Panc1 (cell line): ENCODE measurements at regions not wholly inside any gene's neighbourhood (a gene's known extent, or its start where the extent isn't known, plus 50 kb on each side); places are given as distances from the start of the nearest gene placed in this dataset.

ENCODE experiments used
- ATAC-seq: fragments of 200-7000 bp; cut with Tn5 transposase; 2 replicates; pipeline ENCODE4 v1.9.1; 2020; ENCODE audit warnings: mild to moderate bottlenecking, moderate library complexity
- BruUV-seq: library from RNA; stranded (reverse); fragments of 400-500 nt; replicated peaks from 2 replicates; lab custom pipeline; 2021; lab: Mats Ljungman, UMichigan
- CTCF ChIA-PET: fragments of 300-600 bp; sonication (Branson Sonifier 250); formaldehyde crosslinking; loops from one replicate; lab custom pipeline; 2022; ENCODE audit warnings: antibody characterized with exemption; lab: Charles Lee
- POLR2A ChIA-PET: fragments of 300-600 bp; sonication (Branson Sonifier 250); formaldehyde crosslinking; loops from one replicate; lab custom pipeline; 2022; ENCODE audit warnings: antibody characterized with exemption; lab: Charles Lee
- DNase-seq: peaks from one replicate; pipeline ENCODE4 v3.0.0-alpha.2; 2010; ENCODE audit warnings: low read depth, low spot score
- H3K27ac ChIP-seq: 2 replicates; pipeline ENCODE4 v1.5.1; 2011; ENCODE audit warnings: mild to moderate bottlenecking, low read length, inconsistent platforms
- H3K27me3 ChIP-seq: fragments of 200-500 bp; sonication (Bioruptor generic); 2 replicates; pipeline ENCODE4 v1.6.0; 2014; ENCODE audit warnings: low read length, inconsistent platforms; ENCODE audit not compliant: control insufficient read depth, insufficient read depth
- H3K36me3 ChIP-seq: fragments of 200-500 bp; sonication (Bioruptor generic); 2 replicates; pipeline ENCODE4 v1.5.1; 2014; ENCODE audit warnings: inconsistent platforms, mild to moderate bottlenecking, low read length, moderate library complexity; ENCODE audit not compliant: control insufficient read depth, insufficient read depth
- H3K4me1 ChIP-seq: 2 replicates; pipeline ENCODE4 v1.5.1; 2011; ENCODE audit warnings: inconsistent platforms, mild to moderate bottlenecking, low read length, moderate library complexity; ENCODE audit not compliant: control insufficient read depth, insufficient read depth
- H3K4me3 ChIP-seq, 2 experiments: 2 replicates each; pipeline ENCODE4 v1.5.1; 2011 to 2012; ENCODE audit warnings: low read depth in 2 of 2, low read length in 2 of 2, mild to moderate bottlenecking in 2 of 2, inconsistent platforms in 1 of 2, moderate library complexity in 1 of 2
- H3K9me3 ChIP-seq: fragments of 200-500 bp; sonication (Bioruptor generic); 2 replicates; pipeline ENCODE4 v1.5.1; 2014; ENCODE audit warnings: low read depth, mild to moderate bottlenecking, inconsistent platforms, low read length, moderate library complexity; ENCODE audit not compliant: control insufficient read depth, insufficient read depth
- POLR2AphosphoS5 ChIP-seq: IDR thresholded peaks from 2 replicates; pipeline ENCODE4 v1.6.1; 2012; ENCODE audit warnings: mild to moderate bottlenecking, low read depth, low read length, moderate library complexity
- SIN3A ChIP-seq: IDR thresholded peaks from 2 replicates; pipeline ENCODE4 v1.6.1; 2012; ENCODE audit warnings: low read depth, mild to moderate bottlenecking, low read length, moderate library complexity, borderline replicate concordance; ENCODE audit not compliant: insufficient read depth
- TCF7L2 ChIP-seq: IDR thresholded peaks from 2 replicates; pipeline ENCODE4 v1.6.1; 2011; ENCODE audit warnings: mild to moderate bottlenecking, low read depth, low read length, inconsistent platforms
- in situ Hi-C: cut with HindIII; loops from 2 replicates; pipeline ENCODE4 v1.10.0; 2016; ENCODE audit warnings: low sequenced_read_pairs, low pct_unique_long_range_greater_than_20kb
- intact Hi-C: fragments of 100-400 bp; cut with micrococcal nuclease; formaldehyde crosslinking; loops from one replicate; pipeline ENCODE4 v1.10.0; 2022; ENCODE audit not compliant: unreplicated experiment
- TF ChIP-seq, protein P1 (sequence below): fragments of 450-650 bp; IDR thresholded peaks from 2 replicates; pipeline ENCODE4 v1.5.1; 2017; ENCODE audit warnings: mild to moderate bottlenecking
- TF ChIP-seq, protein P2 (sequence below), 2 experiments: IDR thresholded peaks; 2 replicates each; pipeline ENCODE4 v1.6.1; 2011 to 2012; ENCODE audit warnings: low read depth in 2 of 2, control low read depth in 1 of 2, low read length in 1 of 2, mild to moderate bottlenecking in 1 of 2, moderate library complexity in 1 of 2; ENCODE audit not compliant: insufficient read depth in 1 of 2

DNA sequence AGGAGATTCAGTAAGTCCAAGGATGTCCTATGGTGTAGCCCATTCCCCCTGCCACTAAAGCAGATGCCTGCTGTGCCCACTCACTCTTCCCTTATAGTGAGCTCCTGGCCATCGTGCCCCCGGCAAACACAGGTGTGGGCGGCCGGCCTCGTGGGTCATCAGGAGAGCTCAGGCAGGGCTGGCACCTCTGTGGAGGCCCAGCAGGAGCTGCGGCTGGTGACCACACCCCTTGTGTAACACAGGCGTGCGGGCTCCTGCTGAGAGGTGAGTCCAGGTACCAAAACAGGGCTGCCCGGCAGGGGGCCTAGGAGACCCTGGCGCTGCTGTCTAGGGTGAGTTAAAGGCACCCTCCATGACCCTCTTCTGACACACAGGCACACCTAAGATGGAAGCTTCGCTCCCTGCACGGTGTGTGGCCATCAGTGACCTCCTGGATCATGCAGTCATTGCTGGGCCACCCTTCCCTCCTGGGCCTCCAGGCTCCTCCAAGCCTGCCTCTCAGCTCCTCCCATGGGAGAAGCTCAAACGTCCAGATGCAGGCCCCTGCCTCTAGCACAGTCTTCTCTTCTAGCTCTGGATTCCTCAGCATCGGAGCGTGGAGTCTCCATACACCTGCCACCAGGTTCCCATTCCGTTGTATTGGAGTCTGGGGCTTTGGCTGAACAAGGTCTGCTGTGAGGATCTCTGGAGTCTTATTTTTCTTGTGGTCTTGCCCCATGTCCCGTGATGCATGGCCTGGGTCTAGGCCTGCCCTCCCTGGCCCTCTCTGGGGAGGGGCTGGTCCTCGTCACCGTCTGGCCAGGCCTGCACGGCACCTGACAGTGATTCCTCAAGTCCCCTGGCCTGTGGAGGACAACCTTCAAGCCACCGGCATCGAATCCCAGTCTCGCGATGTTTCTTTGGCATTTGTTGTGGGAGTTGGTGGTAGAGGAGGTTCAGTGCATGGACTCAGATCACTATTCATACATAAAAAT is 246.9 kb downstream of the ACKR3 start:
- POLR2A ChIA-PET: no interaction called here
- CTCF ChIA-PET: no interaction called here

DNA sequence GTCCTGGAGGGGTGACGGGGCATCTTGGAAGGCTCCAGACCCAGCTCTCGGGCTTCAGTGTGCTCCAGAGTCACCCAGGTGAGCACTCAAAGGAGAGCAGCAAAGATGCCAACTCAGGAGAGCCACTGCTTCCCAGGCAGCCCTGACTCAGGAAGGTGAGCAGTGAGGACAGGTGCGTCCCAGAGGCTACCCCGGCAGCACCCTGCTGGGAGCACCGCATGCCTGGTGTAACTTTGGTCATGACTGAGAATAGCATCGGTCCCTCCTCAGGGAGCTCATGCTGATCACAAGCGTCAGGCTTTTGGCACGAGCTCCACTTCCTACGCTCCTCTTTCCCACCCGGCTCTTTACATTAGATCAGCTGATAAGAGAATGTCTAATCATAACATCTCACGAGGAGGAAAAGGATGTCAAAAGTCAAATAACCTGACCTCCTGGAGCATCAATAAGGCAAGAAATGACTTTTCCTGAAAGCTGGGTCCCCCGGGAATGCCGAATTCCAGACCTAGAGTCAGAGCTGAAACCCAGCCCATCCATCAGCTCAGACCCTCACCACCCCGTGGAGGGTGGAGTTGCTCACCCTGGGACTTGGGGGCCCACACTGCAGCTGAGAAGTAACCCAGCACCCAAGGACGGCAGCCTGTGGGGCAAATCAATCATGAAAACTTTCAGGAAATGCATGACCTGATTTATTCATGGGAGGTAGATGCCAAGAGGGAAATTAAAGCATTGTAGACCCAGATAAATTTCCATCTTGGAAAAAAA is 248.8 kb downstream of the ACKR3 start:
- in situ Hi-C loops: no loop called here
- intact Hi-C loops: no loop called here
- Histone ChIP-seq H3K4me1 (no peaks in the 10 kb centered on the region), H3K4me3 (no peak overlapping the region), H3K36me3 (no peaks in the 10 kb centered on the region), H3K27ac (no peak overlapping the region), H3K27me3 (no peaks in the 10 kb centered on the region; the same call in 1 of the 2 replicates), H3K9me3 (no peaks in the 10 kb centered on the region)
- ChIA-PET POLR2A (no interaction called here), CTCF (no interaction called here)
- DNase-seq: no peak
- no TSS peak for BruUV-seq
- TF ChIP-seq, protein P1, sequence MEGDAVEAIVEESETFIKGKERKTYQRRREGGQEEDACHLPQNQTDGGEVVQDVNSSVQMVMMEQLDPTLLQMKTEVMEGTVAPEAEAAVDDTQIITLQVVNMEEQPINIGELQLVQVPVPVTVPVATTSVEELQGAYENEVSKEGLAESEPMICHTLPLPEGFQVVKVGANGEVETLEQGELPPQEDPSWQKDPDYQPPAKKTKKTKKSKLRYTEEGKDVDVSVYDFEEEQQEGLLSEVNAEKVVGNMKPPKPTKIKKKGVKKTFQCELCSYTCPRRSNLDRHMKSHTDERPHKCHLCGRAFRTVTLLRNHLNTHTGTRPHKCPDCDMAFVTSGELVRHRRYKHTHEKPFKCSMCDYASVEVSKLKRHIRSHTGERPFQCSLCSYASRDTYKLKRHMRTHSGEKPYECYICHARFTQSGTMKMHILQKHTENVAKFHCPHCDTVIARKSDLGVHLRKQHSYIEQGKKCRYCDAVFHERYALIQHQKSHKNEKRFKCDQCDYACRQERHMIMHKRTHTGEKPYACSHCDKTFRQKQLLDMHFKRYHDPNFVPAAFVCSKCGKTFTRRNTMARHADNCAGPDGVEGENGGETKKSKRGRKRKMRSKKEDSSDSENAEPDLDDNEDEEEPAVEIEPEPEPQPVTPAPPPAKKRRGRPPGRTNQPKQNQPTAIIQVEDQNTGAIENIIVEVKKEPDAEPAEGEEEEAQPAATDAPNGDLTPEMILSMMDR: no peak
- TF ChIP-seq POLR2AphosphoS5 (no peak), SIN3A (no peak), TCF7L2 (no peak)
- TF ChIP-seq, protein P2, sequence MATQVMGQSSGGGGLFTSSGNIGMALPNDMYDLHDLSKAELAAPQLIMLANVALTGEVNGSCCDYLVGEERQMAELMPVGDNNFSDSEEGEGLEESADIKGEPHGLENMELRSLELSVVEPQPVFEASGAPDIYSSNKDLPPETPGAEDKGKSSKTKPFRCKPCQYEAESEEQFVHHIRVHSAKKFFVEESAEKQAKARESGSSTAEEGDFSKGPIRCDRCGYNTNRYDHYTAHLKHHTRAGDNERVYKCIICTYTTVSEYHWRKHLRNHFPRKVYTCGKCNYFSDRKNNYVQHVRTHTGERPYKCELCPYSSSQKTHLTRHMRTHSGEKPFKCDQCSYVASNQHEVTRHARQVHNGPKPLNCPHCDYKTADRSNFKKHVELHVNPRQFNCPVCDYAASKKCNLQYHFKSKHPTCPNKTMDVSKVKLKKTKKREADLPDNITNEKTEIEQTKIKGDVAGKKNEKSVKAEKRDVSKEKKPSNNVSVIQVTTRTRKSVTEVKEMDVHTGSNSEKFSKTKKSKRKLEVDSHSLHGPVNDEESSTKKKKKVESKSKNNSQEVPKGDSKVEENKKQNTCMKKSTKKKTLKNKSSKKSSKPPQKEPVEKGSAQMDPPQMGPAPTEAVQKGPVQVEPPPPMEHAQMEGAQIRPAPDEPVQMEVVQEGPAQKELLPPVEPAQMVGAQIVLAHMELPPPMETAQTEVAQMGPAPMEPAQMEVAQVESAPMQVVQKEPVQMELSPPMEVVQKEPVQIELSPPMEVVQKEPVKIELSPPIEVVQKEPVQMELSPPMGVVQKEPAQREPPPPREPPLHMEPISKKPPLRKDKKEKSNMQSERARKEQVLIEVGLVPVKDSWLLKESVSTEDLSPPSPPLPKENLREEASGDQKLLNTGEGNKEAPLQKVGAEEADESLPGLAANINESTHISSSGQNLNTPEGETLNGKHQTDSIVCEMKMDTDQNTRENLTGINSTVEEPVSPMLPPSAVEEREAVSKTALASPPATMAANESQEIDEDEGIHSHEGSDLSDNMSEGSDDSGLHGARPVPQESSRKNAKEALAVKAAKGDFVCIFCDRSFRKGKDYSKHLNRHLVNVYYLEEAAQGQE (IDR thresholded peaks at IDR 0.05; ENCODE audit: insufficient read depth in 1 of 2, low read depth in 2 of 2, low read length in 1 of 2): no peak
- no peak for ATAC-seq

More for the DNA sequence above, 246.9 kb downstream of the ACKR3 start:
- intact Hi-C loops: no loop called here
- Histone ChIP-seq H3K27me3 (no peaks in the 10 kb centered on the region; the same call in 1 of the 2 replicates), H3K36me3 (no peaks in the 10 kb centered on the region), H3K9me3 (no peaks in the 10 kb centered on the region), H3K27ac (no peak overlapping the region), H3K4me3 (no peak overlapping the region), H3K4me1 (no peaks in the 10 kb centered on the region)
- no TSS peak for BruUV-seq
- in situ Hi-C loops: no loop called here
- TF ChIP-seq POLR2AphosphoS5 (no peak), SIN3A (no peak), TCF7L2 (no peak)
- TF ChIP-seq, protein P1: no peak
- TF ChIP-seq, protein P2 (IDR thresholded peaks at IDR 0.05; ENCODE audit: insufficient read depth in 1 of 2, low read depth in 2 of 2, low read length in 1 of 2): no peak
- DNase-seq (no peak), ATAC-seq (no peak)
